IMR-90 (cell line): ENCODE measurements at regions not wholly inside any gene's neighbourhood (a gene's known extent, or its start where the extent isn't known, plus 50 kb on each side); places are given as distances from the start of the nearest gene placed in this dataset.
A peak's percentile ranks its signal among the peaks of the same experiment; 100 is the strongest.

Source experiments
- ATAC-seq: fragments of 200-7000 bp; cut with Tn5 transposase; 2 replicates; pipeline ENCODE4 v1.9.1; 2020; ENCODE audit warnings: low read depth, mild to moderate bottlenecking, moderate library complexity
- BruUV-seq: library from RNA; stranded (reverse); fragments of 400-500 nt; replicated peaks from 2 replicates; lab custom pipeline; 2021; lab: Mats Ljungman, UMichigan
- CTCF ChIA-PET: fragments of 300-600 bp; formaldehyde crosslinking; extraction: SDS; loops from one replicate; lab custom pipeline; 2021; ENCODE audit warnings: antibody characterized with exemption; lab: Yijun Ruan, JAX
- POLR2A ChIA-PET: fragments of 300-600 bp; sonication (Branson Sonifier 250); formaldehyde crosslinking; loops from one replicate; lab custom pipeline; 2022; ENCODE audit warnings: antibody characterized with exemption; ENCODE audit not compliant: unreplicated experiment; lab: Charles Lee
- DNase-seq: peaks from one replicate; pipeline ENCODE4 v3.0.0; 2013
- H2AFZ ChIP-seq: replicated peaks from 2 replicates; pipeline ENCODE3; 2013; ENCODE audit warnings: low read length, mild to moderate bottlenecking; ENCODE audit not compliant: poor library complexity
- H2AK5ac ChIP-seq: 2 replicates; pipeline ENCODE4 v1.6.1; 2013; ENCODE audit warnings: low read depth, low read length, inconsistent platforms
- H2AK9ac ChIP-seq: replicated peaks from 2 replicates; pipeline ENCODE3; 2013; ENCODE audit warnings: mild to moderate bottlenecking, low read depth, low read length, moderate library complexity; ENCODE audit not compliant: poor library complexity
- H2BK120ac ChIP-seq: 2 replicates; pipeline ENCODE4 v1.6.1; 2013; ENCODE audit warnings: low read depth, low read length, inconsistent platforms
- H2BK15ac ChIP-seq: 3 replicates; pipeline ENCODE4 v1.6.1; 2013; ENCODE audit warnings: low read depth, low read length, inconsistent platforms
- H2BK20ac ChIP-seq: 2 replicates; pipeline ENCODE4 v1.6.1; 2013; ENCODE audit warnings: low read depth, mild to moderate bottlenecking, inconsistent platforms, low read length, moderate library complexity
- H2BK5ac ChIP-seq: 2 replicates; pipeline ENCODE4 v1.6.1; 2013; ENCODE audit warnings: mild to moderate bottlenecking, low read depth, low read length, inconsistent platforms; ENCODE audit not compliant: poor library complexity, severe bottlenecking
- H3K14ac ChIP-seq: replicated peaks from 2 replicates; pipeline ENCODE4 v1.6.1; 2013; ENCODE audit warnings: low read depth, low read length, inconsistent platforms
- H3K18ac ChIP-seq: 2 replicates; pipeline ENCODE4 v1.6.1; 2013; ENCODE audit warnings: low read depth, low read length, control low read depth
- H3K23ac ChIP-seq: 2 replicates; pipeline ENCODE4 v1.6.1; 2013; ENCODE audit warnings: low read depth, low read length, inconsistent platforms
- H3K27ac ChIP-seq: 2 replicates; pipeline ENCODE4 v1.5.1; 2013; ENCODE audit warnings: mild to moderate bottlenecking, control low read depth, low read length; ENCODE audit not compliant: insufficient read depth
- H3K27me3 ChIP-seq: 2 replicates; pipeline ENCODE4 v1.6.1; 2013; ENCODE audit warnings: low read length; ENCODE audit not compliant: control insufficient read depth, insufficient read depth
- H3K36me3 ChIP-seq: 2 replicates; pipeline ENCODE4 v1.6.1; 2013; ENCODE audit warnings: low read length, mixed read lengths; ENCODE audit not compliant: control insufficient read depth, insufficient read depth
- H3K4ac ChIP-seq: 2 replicates; pipeline ENCODE4 v1.6.1; 2013; ENCODE audit warnings: low read depth, low read length, inconsistent platforms
- H3K4me1 ChIP-seq: 2 replicates; pipeline ENCODE4 v1.6.1; 2013; ENCODE audit warnings: low read length, mixed read lengths; ENCODE audit not compliant: control insufficient read depth, insufficient read depth
- H3K4me2 ChIP-seq: 2 replicates; pipeline ENCODE4 v1.6.1; 2013; ENCODE audit warnings: low read depth, mild to moderate bottlenecking, control low read depth, low read length, moderate library complexity
- H3K4me3 ChIP-seq: 2 replicates; pipeline ENCODE4 v1.5.1; 2013; ENCODE audit warnings: low read depth, mild to moderate bottlenecking, control low read depth, low read length, moderate library complexity; ENCODE audit not compliant: insufficient read depth
- H3K56ac ChIP-seq: 2 replicates; pipeline ENCODE4 v1.6.1; 2013; ENCODE audit warnings: low read length, inconsistent platforms; ENCODE audit not compliant: insufficient read depth; ENCODE audit errors: extremely low read depth
- H3K79me1 ChIP-seq, 2 experiments: 2 replicates each; pipeline ENCODE4 v1.6.1; 2013; ENCODE audit warnings: low read length in 2 of 2, inconsistent platforms in 1 of 2, low read depth in 1 of 2
- H3K9ac ChIP-seq: 2 replicates; pipeline ENCODE4 v1.6.1; 2013; ENCODE audit warnings: low read depth, low read length, control low read depth
- H3K9me1 ChIP-seq: 2 replicates; pipeline ENCODE4 v1.6.1; 2013; ENCODE audit warnings: low read length, inconsistent platforms; ENCODE audit not compliant: insufficient read depth
- H3K9me3 ChIP-seq: 2 replicates; pipeline ENCODE4 v1.6.1; 2013; ENCODE audit warnings: low read length; ENCODE audit not compliant: control insufficient read depth, insufficient read depth
- H4K20me1 ChIP-seq: 2 replicates; pipeline ENCODE4 v1.6.1; 2013; ENCODE audit warnings: low read length, inconsistent platforms; ENCODE audit not compliant: insufficient read depth
- H4K5ac ChIP-seq: 2 replicates; pipeline ENCODE4 v1.6.1; 2013; ENCODE audit warnings: mild to moderate bottlenecking, low read depth, low read length, control low read depth
- H4K8ac ChIP-seq, 2 experiments: 2 replicates each; pipeline ENCODE4 v1.6.1; 2013; ENCODE audit warnings: low read depth in 2 of 2, low read length in 2 of 2, control low read depth in 1 of 2, inconsistent platforms in 1 of 2
- H4K91ac ChIP-seq: 2 replicates; pipeline ENCODE4 v1.6.1; 2013; ENCODE audit warnings: low read depth, low read length, inconsistent platforms; ENCODE audit not compliant: insufficient read depth
- BHLHE40 ChIP-seq: fragments of 150-350 bp; IDR thresholded peaks from 2 replicates; pipeline ENCODE4 v1.6.1; 2016; ENCODE audit warnings: mild to moderate bottlenecking, low read depth, low read length
- CEBPB ChIP-seq: IDR thresholded peaks from 2 replicates; pipeline ENCODE4 v1.6.1; 2012; ENCODE audit warnings: low read depth, low read length, improper control_type of control experiment
- CHD1 ChIP-seq: IDR thresholded peaks from 2 replicates; pipeline ENCODE4 v1.6.1; 2012; ENCODE audit warnings: low read depth, low read length, improper control_type of control experiment
- CTCF ChIP-seq: conservative IDR thresholded peaks from 2 replicates; pipeline ENCODE4 v1.5.1; 2012; ENCODE audit warnings: mild to moderate bottlenecking, low read depth, low read length, improper control_type of control experiment
- FOS ChIP-seq: fragments of 150-350 bp; IDR thresholded peaks from 2 replicates; pipeline ENCODE4 v1.6.1; 2016; ENCODE audit warnings: low read depth, low read length
- MAFK ChIP-seq: IDR thresholded peaks from 2 replicates; pipeline ENCODE4 v1.6.1; 2012; ENCODE audit warnings: low read depth, low read length, improper control_type of control experiment
- MAZ ChIP-seq: IDR thresholded peaks from 2 replicates; pipeline ENCODE4 v1.6.1; 2012; ENCODE audit warnings: low read depth, mild to moderate bottlenecking, low read length, improper control_type of control experiment, moderate library complexity, borderline replicate concordance
- MXI1 ChIP-seq: IDR thresholded peaks from 2 replicates; pipeline ENCODE4 v1.6.1; 2012; ENCODE audit warnings: low read depth, mild to moderate bottlenecking, low read length, moderate library complexity, borderline replicate concordance
- NFE2L2 ChIP-seq: fragments of 150-350 bp; IDR thresholded peaks from 2 replicates; pipeline ENCODE4 v1.6.1; 2016; ENCODE audit warnings: low read depth, mild to moderate bottlenecking, low read length
- POLR2A ChIP-seq: IDR thresholded peaks from 2 replicates; pipeline ENCODE4 v1.6.1; 2012; ENCODE audit warnings: mild to moderate bottlenecking, low read depth, low read length
- RAD21 ChIP-seq: IDR thresholded peaks from 2 replicates; pipeline ENCODE4 v1.6.1; 2012; ENCODE audit warnings: low read length, improper control_type of control experiment
- RFX5 ChIP-seq: IDR thresholded peaks from 2 replicates; pipeline ENCODE4 v1.8.0; 2012; ENCODE audit warnings: low read depth, mild to moderate bottlenecking, low read length, moderate library complexity
- SMC3 ChIP-seq: fragments of 150-350 bp; IDR thresholded peaks from 2 replicates; pipeline ENCODE4 v1.6.1; 2016; ENCODE audit warnings: low read depth, mild to moderate bottlenecking, antibody characterized with exemption, low read length, moderate library complexity
- USF2 ChIP-seq: fragments of 150-350 bp; IDR thresholded peaks from 2 replicates; pipeline ENCODE4 v1.6.1; 2017; ENCODE audit warnings: mild to moderate bottlenecking, antibody characterized with exemption, low read length, low read depth
- dilution Hi-C: fragments of 300-500 bp; cut with HindIII; formaldehyde crosslinking; loops from one replicate; pipeline ENCODE4 v1.14.3; 2018; ENCODE audit warnings: low sequenced_read_pairs; ENCODE audit not compliant: unreplicated experiment
- in situ Hi-C: fragments of 300-500 bp; cut with MboI; formaldehyde crosslinking; loops from 3 replicates; pipeline ENCODE4 v1.14.3; 2019; ENCODE audit warnings: low sequenced_read_pairs, inconsistent platforms, mixed read lengths
- intact Hi-C: fragments of 100-400 bp; cut with micrococcal nuclease; formaldehyde crosslinking; loops from 2 replicates; pipeline ENCODE4 v1.10.0; 2022
- TF ChIP-seq, protein P1 (sequence below): fragments of 150-350 bp; IDR thresholded peaks from 2 replicates; pipeline ENCODE4 v1.6.1; 2016; ENCODE audit warnings: low read depth, mild to moderate bottlenecking, low read length, moderate library complexity, borderline replicate concordance

DNA sequence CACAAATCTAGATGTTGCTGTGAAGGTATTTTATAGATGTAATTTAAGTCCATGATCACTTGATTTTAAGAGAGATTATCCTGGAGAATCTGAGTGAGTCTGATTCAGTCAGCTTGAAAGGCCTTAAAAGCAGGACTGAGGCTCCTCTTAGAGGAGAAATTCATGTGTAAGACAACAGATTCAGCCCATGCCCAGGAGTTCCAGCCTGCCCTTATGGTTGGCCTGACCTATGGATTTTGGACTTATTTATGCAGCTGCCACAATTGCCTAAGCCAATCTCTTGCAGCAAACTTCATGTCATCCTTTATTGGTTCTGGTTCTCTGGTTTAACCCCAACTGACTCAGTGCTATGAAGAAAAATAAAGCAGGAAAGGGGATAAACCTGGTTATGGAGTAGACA lies 296.5 kb upstream of the RASGRP1 start:
- CTCF ChIA-PET, result interaction anchor here (1.3 kb wide), 1 partner anchor 272 kb away, joined by 3 read pairs; no protein-coding TSS in a partner anchor
- POLR2A ChIA-PET, result no interaction called here
- Histone ChIP-seq H3K4me1 (peaks cover 19% of the 10 kb centered on the region), H3K56ac (no peak overlapping the region), H3K9me3 (no peaks in the 10 kb centered on the region), H2AK5ac (no peak overlapping the region), H3K9ac (no peak overlapping the region), H3K36me3 (no peaks in the 10 kb centered on the region), H2AFZ (no peak overlapping the region), H2BK15ac (0 out of 3 replicates have a peak overlapping the region, but pooled peaks have one; percentile 9), H3K4ac (peak overlapping the region; percentile 14; the same call in 1 of the 2 replicates), H4K5ac (peak overlapping the region; percentile 81), H2BK20ac (peak overlapping the region; percentile 66), H3K27me3 (no peaks in the 10 kb centered on the region), H3K9me1 (peaks cover 13% of the 10 kb centered on the region), H3K23ac (no peak overlapping the region; the same call in 1 of the 2 replicates), H4K91ac (peak overlapping the region; percentile 26), H2AK9ac (no peak overlapping the region), H4K8ac (0 out of 4 replicates have a peak overlapping the region, but pooled peaks of 1 of the 2 experiments have one; percentile 8), H3K18ac (peak overlapping the region; percentile 79), H3K14ac (no peak overlapping the region), H2BK120ac (peak overlapping the region; percentile 45; the same call in 1 of the 2 replicates), H3K4me3 (no peak overlapping the region), H4K20me1 (no peaks in the 10 kb centered on the region), H3K27ac (peak overlapping the region; percentile 24; the same call in 1 of the 2 replicates), H3K79me1 (no peaks in the 10 kb centered on the region), H3K4me2 (no peak overlapping the region), H2BK5ac (peak overlapping the region; percentile 21)
- intact Hi-C loops (no loop called here), dilution Hi-C loops (no loop called here), in situ Hi-C loops (no loop called here)
- DNase-seq (no peak), ATAC-seq (no peak)
- BruUV-seq, result no TSS peak
- no peak for TF ChIP-seq POLR2A
- no peak for TF ChIP-seq CHD1
- TF ChIP-seq NFE2L2, result no peak
- no peak for TF ChIP-seq USF2
- no peak for TF ChIP-seq CEBPB
- TF ChIP-seq, protein P1, sequence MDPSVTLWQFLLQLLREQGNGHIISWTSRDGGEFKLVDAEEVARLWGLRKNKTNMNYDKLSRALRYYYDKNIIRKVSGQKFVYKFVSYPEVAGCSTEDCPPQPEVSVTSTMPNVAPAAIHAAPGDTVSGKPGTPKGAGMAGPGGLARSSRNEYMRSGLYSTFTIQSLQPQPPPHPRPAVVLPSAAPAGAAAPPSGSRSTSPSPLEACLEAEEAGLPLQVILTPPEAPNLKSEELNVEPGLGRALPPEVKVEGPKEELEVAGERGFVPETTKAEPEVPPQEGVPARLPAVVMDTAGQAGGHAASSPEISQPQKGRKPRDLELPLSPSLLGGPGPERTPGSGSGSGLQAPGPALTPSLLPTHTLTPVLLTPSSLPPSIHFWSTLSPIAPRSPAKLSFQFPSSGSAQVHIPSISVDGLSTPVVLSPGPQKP, result no peak
- no peak for TF ChIP-seq FOS
- TF ChIP-seq MXI1, result no peak
- TF ChIP-seq MAZ, result no peak
- TF ChIP-seq RAD21, result no peak
- no peak for TF ChIP-seq CTCF
- TF ChIP-seq BHLHE40, result no peak
- no peak for TF ChIP-seq MAFK
- TF ChIP-seq RFX5, result no peak
- no peak for TF ChIP-seq SMC3
